SK-N-SH treated with all-trans-retinoic acid at 6 μM for 48 hours (cell line): ENCODE measurements at regions not wholly inside any gene's neighbourhood (a gene's known extent, or its start where the extent isn't known, plus 50 kb on each side); places are given as distances from the start of the nearest gene placed in this dataset.

ENCODE experiments used
- ATAC-seq: fragments of 200-7000 bp; cut with Tn5 transposase; 3 replicates; pipeline ENCODE4 v1.9.1; 2020; ENCODE audit warnings: mild to moderate bottlenecking, moderate library complexity
- ARNTL ChIP-seq: fragments of 450-650 bp; formaldehyde crosslinking; IDR thresholded peaks from 2 replicates; pipeline ENCODE4 v1.5.0; 2020; ENCODE audit warnings: low read depth, mild to moderate bottlenecking, moderate library complexity, borderline replicate concordance
- BACH2 ChIP-seq: fragments of 250-450 bp; sonication (Bioruptor Pico); IDR thresholded peaks from 2 replicates; pipeline ENCODE4 v1.9.0; 2021; ENCODE audit warnings: mild to moderate bottlenecking, borderline replicate concordance
- CSDC2 ChIP-seq: fragments of 250-450 bp; sonication (Bioruptor Pico); IDR thresholded peaks from 2 replicates; pipeline ENCODE4 v1.5.0; 2020; ENCODE audit warnings: mild to moderate bottlenecking, moderate library complexity
- ESRRG ChIP-seq: fragments of 250-450 bp; sonication (Bioruptor Pico); IDR thresholded peaks from 2 replicates; pipeline ENCODE4 v1.6.1; 2021; ENCODE audit warnings: mild to moderate bottlenecking
- GLIS3 ChIP-seq: fragments of 250-450 bp; sonication (Bioruptor Pico); IDR thresholded peaks from 2 replicates; pipeline ENCODE4 v1.5.0; 2020; ENCODE audit warnings: mild to moderate bottlenecking, moderate library complexity
- ISL1 ChIP-seq: fragments of 250-450 bp; sonication (Bioruptor Pico); IDR thresholded peaks from 2 replicates; pipeline ENCODE4 v2.1.2; 2022; ENCODE audit warnings: mild to moderate bottlenecking, moderate library complexity
- OSR1 ChIP-seq: fragments of 250-450 bp; sonication (Bioruptor Pico); IDR thresholded peaks from 2 replicates; pipeline ENCODE4 v1.8.0; 2022; ENCODE audit warnings: moderate library complexity, mild to moderate bottlenecking, inconsistent platforms
- PPARA ChIP-seq: fragments of 250-450 bp; sonication (Bioruptor Pico); IDR thresholded peaks from 2 replicates; pipeline ENCODE4 v1.5.0; 2020; ENCODE audit warnings: mild to moderate bottlenecking, borderline replicate concordance
- RARB ChIP-seq: fragments of 250-450 bp; sonication (Bioruptor Pico); IDR thresholded peaks from 2 replicates; pipeline ENCODE4 v1.8.0; 2021; ENCODE audit warnings: mild to moderate bottlenecking, moderate library complexity
- SNAI2 ChIP-seq: fragments of 250-450 bp; sonication (Bioruptor Pico); IDR thresholded peaks from 2 replicates; pipeline ENCODE4 v1.5.0; 2020; ENCODE audit warnings: mild to moderate bottlenecking, moderate library complexity
- TCF4 ChIP-seq: fragments of 250-450 bp; sonication (Bioruptor Pico); IDR thresholded peaks from 2 replicates; pipeline ENCODE4 v1.8.0; 2021; ENCODE audit warnings: mild to moderate bottlenecking, moderate library complexity, borderline replicate concordance
- TOX ChIP-seq: fragments of 250-450 bp; sonication (Bioruptor Pico); IDR thresholded peaks from 2 replicates; pipeline ENCODE4 v1.8.0; 2021; ENCODE audit warnings: mild to moderate bottlenecking, moderate library complexity, borderline replicate concordance
- ZC3H10 ChIP-seq: fragments of 250-450 bp; sonication (Bioruptor Pico); IDR thresholded peaks from 2 replicates; pipeline ENCODE4 v1.5.1; 2021; ENCODE audit warnings: mild to moderate bottlenecking, moderate library complexity
- ZFP3 ChIP-seq: fragments of 250-450 bp; sonication (Bioruptor Pico); IDR thresholded peaks from 2 replicates; pipeline ENCODE4 v1.5.0; 2020; ENCODE audit warnings: mild to moderate bottlenecking, moderate library complexity
- ZFP30 ChIP-seq: fragments of 450-650 bp; formaldehyde crosslinking; IDR thresholded peaks from 2 replicates; pipeline ENCODE4 v1.5.0; 2022; ENCODE audit warnings: mild to moderate bottlenecking, moderate library complexity
- ZNF565 ChIP-seq: fragments of 450-650 bp; formaldehyde crosslinking; conservative IDR thresholded peaks from 2 replicates; pipeline ENCODE4 v1.5.0; 2020; ENCODE audit warnings: low read depth, mild to moderate bottlenecking, moderate library complexity
- ZNF70 ChIP-seq: fragments of 450-650 bp; formaldehyde crosslinking; IDR thresholded peaks from 2 replicates; pipeline ENCODE4 v1.5.0; 2020; ENCODE audit warnings: mild to moderate bottlenecking, moderate library complexity
- ZNF8 ChIP-seq: fragments of 450-650 bp; formaldehyde crosslinking; IDR thresholded peaks from 2 replicates; pipeline ENCODE4 v1.5.0; 2020; ENCODE audit warnings: mild to moderate bottlenecking, moderate library complexity
- TF ChIP-seq, protein P1 (sequence below): fragments of 250-450 bp; sonication (Bioruptor Pico); IDR thresholded peaks from 2 replicates; pipeline ENCODE4 v1.8.0; 2020; ENCODE audit warnings: mild to moderate bottlenecking, moderate library complexity, borderline replicate concordance
- TF ChIP-seq, protein P2 (sequence below): fragments of 250-450 bp; sonication (Bioruptor Pico); IDR thresholded peaks from 2 replicates; pipeline ENCODE4 v1.5.0; 2020; ENCODE audit warnings: mild to moderate bottlenecking, moderate library complexity
- TF ChIP-seq, protein P3 (sequence below): fragments of 250-450 bp; sonication (Bioruptor Pico); IDR thresholded peaks from 2 replicates; pipeline ENCODE4 v1.5.1; 2021; ENCODE audit warnings: mild to moderate bottlenecking, moderate library complexity
- TF ChIP-seq, protein P4 (sequence below): fragments of 250-450 bp; sonication (Bioruptor Pico); IDR thresholded peaks from 2 replicates; pipeline ENCODE4 v1.8.0; 2021; ENCODE audit warnings: low read depth, mild to moderate bottlenecking, moderate library complexity, borderline replicate concordance

DNA sequence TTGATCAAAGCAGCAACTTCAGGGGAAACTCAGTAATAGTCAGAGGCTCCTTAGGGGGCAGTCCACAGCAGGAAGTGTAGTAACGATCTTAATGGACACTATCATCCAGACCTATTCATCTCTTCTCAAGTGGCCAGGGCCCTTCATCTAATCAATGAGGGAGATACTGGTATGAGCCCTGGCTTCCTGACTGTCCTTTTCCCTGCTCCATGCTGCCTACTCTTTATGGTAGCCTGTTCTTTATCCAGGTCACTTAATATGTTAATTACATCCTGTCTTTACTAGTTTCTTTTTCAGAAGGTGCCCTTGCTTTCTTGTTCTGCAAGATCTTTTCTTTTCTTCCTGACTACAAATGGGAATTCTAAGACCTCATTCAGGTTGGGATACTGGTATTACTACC is 197.1 kb downstream of the CAVIN4 start:
- no peak for TF ChIP-seq RARB (CRISPR knock-in tag)
- TF ChIP-seq CSDC2: no peak
- no peak for TF ChIP-seq PPARA (CRISPR knock-in tag)
- no peak for TF ChIP-seq ESRRG
- no peak for TF ChIP-seq SNAI2 (CRISPR knock-in tag)
- TF ChIP-seq, all 23 proteins: peak for 0
- ATAC-seq: no peak

DNA sequence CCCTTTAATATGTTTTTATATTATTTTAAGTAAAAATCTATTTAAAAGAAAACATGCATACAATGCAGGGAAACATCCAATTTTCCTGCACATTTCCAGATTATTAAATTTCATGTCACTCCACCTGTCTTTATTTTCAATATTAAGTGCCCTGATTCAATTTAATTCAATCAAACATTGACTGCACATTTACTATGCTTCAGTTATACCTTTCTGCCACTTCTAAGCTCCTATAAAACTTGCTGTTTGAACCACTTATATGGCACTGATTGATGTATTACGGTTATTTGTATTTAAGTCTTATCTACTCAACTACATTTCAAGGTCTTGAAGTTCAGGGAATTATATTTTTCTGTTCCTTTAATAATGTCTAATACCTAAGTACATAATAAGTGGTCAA is 198.0 kb downstream of the CAVIN4 start:
- ATAC-seq: no peak
- TF ChIP-seq ZNF565 (CRISPR knock-in tag): no peak
- no peak for TF ChIP-seq OSR1 (CRISPR knock-in tag)
- no peak for TF ChIP-seq SNAI2 (CRISPR knock-in tag)
- no peak for TF ChIP-seq GLIS3 (CRISPR knock-in tag)
- no peak for TF ChIP-seq TOX (CRISPR knock-in tag)
- no peak for TF ChIP-seq ESRRG
- TF ChIP-seq ZFP3: no peak
- TF ChIP-seq ISL1 (CRISPR knock-in tag): no peak
- TF ChIP-seq CSDC2: no peak
- no peak for TF ChIP-seq ZNF8 (CRISPR knock-in tag)
- TF ChIP-seq, protein P1, sequence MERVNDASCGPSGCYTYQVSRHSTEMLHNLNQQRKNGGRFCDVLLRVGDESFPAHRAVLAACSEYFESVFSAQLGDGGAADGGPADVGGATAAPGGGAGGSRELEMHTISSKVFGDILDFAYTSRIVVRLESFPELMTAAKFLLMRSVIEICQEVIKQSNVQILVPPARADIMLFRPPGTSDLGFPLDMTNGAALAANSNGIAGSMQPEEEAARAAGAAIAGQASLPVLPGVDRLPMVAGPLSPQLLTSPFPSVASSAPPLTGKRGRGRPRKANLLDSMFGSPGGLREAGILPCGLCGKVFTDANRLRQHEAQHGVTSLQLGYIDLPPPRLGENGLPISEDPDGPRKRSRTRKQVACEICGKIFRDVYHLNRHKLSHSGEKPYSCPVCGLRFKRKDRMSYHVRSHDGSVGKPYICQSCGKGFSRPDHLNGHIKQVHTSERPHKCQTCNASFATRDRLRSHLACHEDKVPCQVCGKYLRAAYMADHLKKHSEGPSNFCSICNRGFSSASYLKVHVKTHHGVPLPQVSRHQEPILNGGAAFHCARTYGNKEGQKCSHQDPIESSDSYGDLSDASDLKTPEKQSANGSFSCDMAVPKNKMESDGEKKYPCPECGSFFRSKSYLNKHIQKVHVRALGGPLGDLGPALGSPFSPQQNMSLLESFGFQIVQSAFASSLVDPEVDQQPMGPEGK (CRISPR knock-in tag): no peak

DNA sequence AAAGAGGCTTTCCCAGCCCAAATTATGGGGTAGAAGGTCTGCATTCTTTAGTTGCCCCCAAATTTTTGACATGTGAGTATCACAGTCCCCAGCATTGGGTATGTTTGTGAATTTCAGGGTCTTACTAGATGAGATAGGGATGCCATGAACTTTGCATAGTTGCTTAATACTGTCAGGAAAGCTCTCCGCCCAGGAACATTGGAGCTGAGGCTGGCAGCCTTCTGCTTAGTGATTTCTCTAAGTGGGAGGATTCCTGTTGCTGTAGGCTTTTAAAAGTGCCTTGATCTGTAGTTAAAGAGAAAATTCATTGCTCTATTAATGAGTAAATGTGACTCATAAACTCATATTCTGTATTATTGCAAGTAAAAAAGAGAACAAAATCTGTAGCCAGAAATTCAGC is 206.9 kb downstream of the CAVIN4 start:
- no peak for ATAC-seq
- TF ChIP-seq, protein P2, sequence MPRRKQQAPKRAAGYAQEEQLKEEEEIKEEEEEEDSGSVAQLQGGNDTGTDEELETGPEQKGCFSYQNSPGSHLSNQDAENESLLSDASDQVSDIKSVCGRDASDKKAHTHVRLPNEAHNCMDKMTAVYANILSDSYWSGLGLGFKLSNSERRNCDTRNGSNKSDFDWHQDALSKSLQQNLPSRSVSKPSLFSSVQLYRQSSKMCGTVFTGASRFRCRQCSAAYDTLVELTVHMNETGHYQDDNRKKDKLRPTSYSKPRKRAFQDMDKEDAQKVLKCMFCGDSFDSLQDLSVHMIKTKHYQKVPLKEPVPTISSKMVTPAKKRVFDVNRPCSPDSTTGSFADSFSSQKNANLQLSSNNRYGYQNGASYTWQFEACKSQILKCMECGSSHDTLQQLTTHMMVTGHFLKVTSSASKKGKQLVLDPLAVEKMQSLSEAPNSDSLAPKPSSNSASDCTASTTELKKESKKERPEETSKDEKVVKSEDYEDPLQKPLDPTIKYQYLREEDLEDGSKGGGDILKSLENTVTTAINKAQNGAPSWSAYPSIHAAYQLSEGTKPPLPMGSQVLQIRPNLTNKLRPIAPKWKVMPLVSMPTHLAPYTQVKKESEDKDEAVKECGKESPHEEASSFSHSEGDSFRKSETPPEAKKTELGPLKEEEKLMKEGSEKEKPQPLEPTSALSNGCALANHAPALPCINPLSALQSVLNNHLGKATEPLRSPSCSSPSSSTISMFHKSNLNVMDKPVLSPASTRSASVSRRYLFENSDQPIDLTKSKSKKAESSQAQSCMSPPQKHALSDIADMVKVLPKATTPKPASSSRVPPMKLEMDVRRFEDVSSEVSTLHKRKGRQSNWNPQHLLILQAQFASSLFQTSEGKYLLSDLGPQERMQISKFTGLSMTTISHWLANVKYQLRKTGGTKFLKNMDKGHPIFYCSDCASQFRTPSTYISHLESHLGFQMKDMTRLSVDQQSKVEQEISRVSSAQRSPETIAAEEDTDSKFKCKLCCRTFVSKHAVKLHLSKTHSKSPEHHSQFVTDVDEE (CRISPR knock-in tag): no peak
- no peak for TF ChIP-seq SNAI2 (CRISPR knock-in tag)
- TF ChIP-seq, protein P3, sequence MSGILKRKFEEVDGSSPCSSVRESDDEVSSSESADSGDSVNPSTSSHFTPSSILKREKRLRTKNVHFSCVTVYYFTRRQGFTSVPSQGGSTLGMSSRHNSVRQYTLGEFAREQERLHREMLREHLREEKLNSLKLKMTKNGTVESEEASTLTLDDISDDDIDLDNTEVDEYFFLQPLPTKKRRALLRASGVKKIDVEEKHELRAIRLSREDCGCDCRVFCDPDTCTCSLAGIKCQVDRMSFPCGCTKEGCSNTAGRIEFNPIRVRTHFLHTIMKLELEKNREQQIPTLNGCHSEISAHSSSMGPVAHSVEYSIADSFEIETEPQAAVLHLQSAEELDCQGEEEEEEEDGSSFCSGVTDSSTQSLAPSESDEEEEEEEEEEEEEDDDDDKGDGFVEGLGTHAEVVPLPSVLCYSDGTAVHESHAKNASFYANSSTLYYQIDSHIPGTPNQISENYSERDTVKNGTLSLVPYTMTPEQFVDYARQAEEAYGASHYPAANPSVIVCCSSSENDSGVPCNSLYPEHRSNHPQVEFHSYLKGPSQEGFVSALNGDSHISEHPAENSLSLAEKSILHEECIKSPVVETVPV: no peak

DNA sequence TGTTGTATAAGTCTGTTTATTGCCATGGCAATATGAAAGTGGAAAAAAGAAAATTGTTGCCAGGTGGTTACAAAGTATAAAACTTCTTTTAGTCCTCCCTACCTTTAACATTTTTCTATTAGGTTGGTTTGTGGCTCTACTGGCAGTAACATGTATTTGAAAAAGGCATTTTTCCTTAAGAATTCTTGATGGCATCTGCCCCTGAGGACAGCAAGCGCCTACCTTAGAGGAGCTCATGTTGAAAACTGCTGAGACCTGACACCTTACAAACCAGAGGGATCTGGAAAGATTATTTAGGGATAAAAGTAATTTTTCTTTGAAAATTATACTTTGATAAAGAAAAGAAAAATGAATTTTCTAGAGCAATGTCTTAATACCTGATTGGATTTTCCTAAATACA is 208.1 kb downstream of the CAVIN4 start:
- no peak for ATAC-seq
- TF ChIP-seq ESRRG (no peak), ZFP30 (CRISPR knock-in tag) (no peak), ZFP3 (no peak), BACH2 (no peak), ZNF565 (CRISPR knock-in tag) (no peak), TOX (CRISPR knock-in tag) (no peak), TCF4 (no peak), GLIS3 (CRISPR knock-in tag) (no peak), OSR1 (CRISPR knock-in tag) (no peak), ZNF8 (CRISPR knock-in tag) (no peak), ZC3H10 (CRISPR knock-in tag) (no peak), SNAI2 (CRISPR knock-in tag) (no peak), ARNTL (CRISPR knock-in tag) (no peak), RARB (CRISPR knock-in tag) (no peak), ZNF70 (CRISPR knock-in tag) (no peak), CSDC2 (no peak)
- TF ChIP-seq, protein P4, sequence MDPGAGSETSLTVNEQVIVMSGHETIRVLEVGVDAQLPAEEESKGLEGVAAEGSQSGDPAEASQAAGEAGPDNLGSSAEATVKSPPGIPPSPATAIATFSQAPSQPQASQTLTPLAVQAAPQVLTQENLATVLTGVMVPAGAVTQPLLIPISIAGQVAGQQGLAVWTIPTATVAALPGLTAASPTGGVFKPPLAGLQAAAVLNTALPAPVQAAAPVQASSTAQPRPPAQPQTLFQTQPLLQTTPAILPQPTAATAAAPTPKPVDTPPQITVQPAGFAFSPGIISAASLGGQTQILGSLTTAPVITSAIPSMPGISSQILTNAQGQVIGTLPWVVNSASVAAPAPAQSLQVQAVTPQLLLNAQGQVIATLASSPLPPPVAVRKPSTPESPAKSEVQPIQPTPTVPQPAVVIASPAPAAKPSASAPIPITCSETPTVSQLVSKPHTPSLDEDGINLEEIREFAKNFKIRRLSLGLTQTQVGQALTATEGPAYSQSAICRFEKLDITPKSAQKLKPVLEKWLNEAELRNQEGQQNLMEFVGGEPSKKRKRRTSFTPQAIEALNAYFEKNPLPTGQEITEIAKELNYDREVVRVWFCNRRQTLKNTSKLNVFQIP (CRISPR knock-in tag): no peak
- TF ChIP-seq, protein P3: no peak
- TF ChIP-seq, protein P2 (CRISPR knock-in tag): no peak
